ENCODE measurements at regions not wholly inside any gene's neighbourhood (a gene's known extent, or its start where the extent isn't known, plus 50 kb on each side); places are given as distances from the start of the nearest gene placed in this dataset.

GRCh38 chr2:17255071-17255470 lies 263.2 kb downstream of the RAD51AP2 start:
- no peaks in the 10 kb centered on the region for H3K9me3 ChIP-seq
- DNase-seq (ENCODE audit: low spot score) = no peak
- no peak overlapping the region for H3K4me3 ChIP-seq
- TF ChIP-seq CTCF (IDR thresholded peaks at IDR 0.05) = no peak
- H3K36me3 ChIP-seq = no peaks in the 10 kb centered on the region
- H3K27ac ChIP-seq = no peak overlapping the region
- H3K4me1 ChIP-seq = no peaks in the 10 kb centered on the region
- no peaks in the 10 kb centered on the region for H3K27me3 ChIP-seq

GRCh38 chr2:17254421-17254820 lies 263.8 kb downstream of the RAD51AP2 start:
- DNase-seq (ENCODE audit: low spot score) = no peak
- TF ChIP-seq CTCF (IDR thresholded peaks at IDR 0.05) = no peak
- H3K27me3 ChIP-seq = no peaks in the 10 kb centered on the region
- no peaks in the 10 kb centered on the region for H3K4me1 ChIP-seq
- H3K4me3 ChIP-seq = no peak overlapping the region
- no peaks in the 10 kb centered on the region for H3K36me3 ChIP-seq
- H3K27ac ChIP-seq = no peak overlapping the region
- H3K9me3 ChIP-seq = no peaks in the 10 kb centered on the region

GRCh38 chr2:17252258-17252657 lies 266.0 kb downstream of the RAD51AP2 start:
- Histone ChIP-seq H3K27me3 (no peaks in the 10 kb centered on the region), H3K36me3 (no peaks in the 10 kb centered on the region), H3K9me3 (no peaks in the 10 kb centered on the region), H3K27ac (no peak overlapping the region), H3K4me3 (no peak overlapping the region), H3K4me1 (no peaks in the 10 kb centered on the region)
- TF ChIP-seq CTCF (IDR thresholded peaks at IDR 0.05) = no peak
- DNase-seq (ENCODE audit: low spot score) = no peak

GRCh38 chr2:17251171-17251570 lies 267.1 kb downstream of the RAD51AP2 start:
- no peaks in the 10 kb centered on the region for H3K4me1 ChIP-seq
- H3K27ac ChIP-seq = no peak overlapping the region
- TF ChIP-seq CTCF (IDR thresholded peaks at IDR 0.05) = no peak
- DNase-seq (ENCODE audit: low spot score) = no peak
- no peaks in the 10 kb centered on the region for H3K27me3 ChIP-seq
- H3K4me3 ChIP-seq = no peak overlapping the region
- no peaks in the 10 kb centered on the region for H3K9me3 ChIP-seq
- no peaks in the 10 kb centered on the region for H3K36me3 ChIP-seq

GRCh38 chr2:17249249-17249648 lies 269.0 kb downstream of the RAD51AP2 start:
- H3K9me3 ChIP-seq = no peaks in the 10 kb centered on the region

More at GRCh38 chr2:17249249-17249648, 269.0 kb downstream of the RAD51AP2 start:
- Histone ChIP-seq H3K4me3 (no peak overlapping the region), H3K27ac (no peak overlapping the region), H3K27me3 (no peaks in the 10 kb centered on the region), H3K36me3 (no peaks in the 10 kb centered on the region), H3K4me1 (no peaks in the 10 kb centered on the region)
- TF ChIP-seq CTCF (IDR thresholded peaks at IDR 0.05) = no peak
- DNase-seq (ENCODE audit: low spot score) = no peak

Measured in right atrium auricular region (tissue), 2 donors.